K562 (cell line): ENCODE measurements at regions not wholly inside any gene's neighbourhood (a gene's known extent, or its start where the extent isn't known, plus 50 kb on each side); places are given as distances from the start of the nearest gene placed in this dataset.

ENCODE experiments used
- ATAC-seq: fragments of 200-7000 bp; cut with Tn5 transposase; 3 replicates; pipeline ENCODE4 v1.9.1; 2020; ENCODE audit warnings: moderate library complexity
- BruUV-seq: library from RNA; stranded (reverse); fragments of 400-500 nt; replicated peaks from 2 replicates; lab custom pipeline; 2021; lab: Mats Ljungman, UMichigan
- CTCF ChIA-PET: fragments of 300-600 bp; formaldehyde crosslinking; extraction: SDS; loops from one replicate; lab custom pipeline; 2021; ENCODE audit warnings: low intra/inter-chr PET ratio; lab: Yijun Ruan, JAX
- POLR2A ChIA-PET: fragments of 300-600, 350-650 bp; sonication (Branson Sonifier 250); formaldehyde crosslinking; extraction: SDS; loops from one replicate; lab custom pipeline; 2021; ENCODE audit warnings: antibody characterized with exemption, inconsistent platforms; lab: Yijun Ruan, JAX
- DNase-seq, 4 experiments: peaks; one replicate each; pipeline versions ENCODE4 v3.0.0 to v3.0.0-alpha.2; 2011 to 2018; ENCODE audit warnings: low spot score in 3 of 4, mixed read lengths in 3 of 4; ENCODE audit errors: extremely low read depth in 1 of 4
- FAIRE-seq: peaks from 2 replicates; lab custom pipeline; 2011; peaks lifted over from hg19 to GRCh38; lab: Jason Lieb, UNC
- H2AFZ ChIP-seq: 2 replicates; pipeline ENCODE4 v1.6.0; 2011; ENCODE audit warnings: low read depth, low read length, control low read depth, inconsistent platforms
- H3K27ac ChIP-seq: fragments of 200-600 bp; 3 replicates; pipeline ENCODE4 v1.8.0; 2011; ENCODE audit warnings: low read depth, mild to moderate bottlenecking, control low read depth, inconsistent platforms, low read length, moderate library complexity, mixed read lengths; ENCODE audit errors: extremely low read depth
- H3K27me3 ChIP-seq, 2 experiments: fragments of 300-600 bp in 1 of 2; 2 replicates in 1 of 2; 3 replicates in 1 of 2; pipeline versions ENCODE4 v1.6.0 to v1.8.0; 2011; ENCODE audit warnings: inconsistent platforms in 2 of 2, low read length in 2 of 2, mild to moderate bottlenecking in 1 of 2, mixed read lengths in 1 of 2, moderate library complexity in 1 of 2; ENCODE audit not compliant: control insufficient read depth in 2 of 2, insufficient read depth in 2 of 2
- H3K36me3 ChIP-seq: fragments of 300-600 bp; 3 replicates; pipeline ENCODE4 v1.8.0; 2011; ENCODE audit warnings: mild to moderate bottlenecking, low read length, inconsistent platforms; ENCODE audit not compliant: control insufficient read depth, insufficient read depth
- H3K4me1 ChIP-seq, 2 experiments: fragments of 200-600 bp in 1 of 2; replicated peaks in 1 of 2; 2 replicates in 1 of 2; 3 replicates in 1 of 2; pipeline versions ENCODE4 v1.5.1 to v1.8.0; 2011; ENCODE audit warnings: inconsistent platforms in 2 of 2, low read length in 2 of 2, mild to moderate bottlenecking in 1 of 2, mixed read lengths in 1 of 2, moderate library complexity in 1 of 2; ENCODE audit not compliant: control insufficient read depth in 2 of 2, insufficient read depth in 2 of 2
- H3K4me2 ChIP-seq: 2 replicates; pipeline ENCODE4 v1.6.1; 2011; ENCODE audit warnings: low read length, control low read depth, inconsistent platforms, mixed read lengths; ENCODE audit not compliant: insufficient read depth
- H3K4me3 ChIP-seq: fragments of 200-600 bp; sonication (generic), shearing (Covaris generic); 2 replicates; pipeline ENCODE4 v1.5.1; 2016; ENCODE audit warnings: control low read depth, inconsistent platforms
- H3K79me2 ChIP-seq: fragments of 200-600 bp; 3 replicates; pipeline ENCODE4 v1.8.0; 2011; ENCODE audit warnings: low read length, inconsistent platforms; ENCODE audit not compliant: control insufficient read depth, insufficient read depth
- H3K9ac ChIP-seq, 2 experiments: 2 replicates each; pipeline versions ENCODE4 v1.6.0 to v1.6.1; 2011; ENCODE audit warnings: low read depth in 2 of 2, low read length in 2 of 2, control low read depth in 1 of 2, inconsistent platforms in 1 of 2, mild to moderate bottlenecking in 1 of 2, mixed read lengths in 1 of 2; ENCODE audit not compliant: insufficient read depth in 1 of 2
- H3K9me1 ChIP-seq: one replicate; pipeline ENCODE4 v1.6.0; 2011; ENCODE audit warnings: inconsistent platforms, mild to moderate bottlenecking, low read length, moderate library complexity; ENCODE audit not compliant: control insufficient read depth, insufficient read depth
- H3K9me3 ChIP-seq: replicated peaks from 2 replicates; pipeline ENCODE4 v1.5.1; 2011; ENCODE audit warnings: low read depth, low read length, inconsistent platforms; ENCODE audit not compliant: control insufficient read depth, insufficient read depth
- H4K20me1 ChIP-seq: replicated peaks from 2 replicates; pipeline ENCODE4 v1.6.1; 2011; ENCODE audit warnings: low read length, inconsistent platforms, mixed read lengths; ENCODE audit not compliant: control insufficient read depth, insufficient read depth
- ARID1B ChIP-seq: fragments of 450-650 bp; IDR thresholded peaks from 2 replicates; pipeline ENCODE4 v1.6.1; 2016; ENCODE audit warnings: antibody characterized with exemption, mild to moderate bottlenecking, inconsistent platforms
- BACH1 ChIP-seq: fragments of 200-800 bp; sonication (Bioruptor generic); IDR thresholded peaks from 2 replicates; pipeline ENCODE4 v1.6.1; 2016; ENCODE audit warnings: missing genetic modification characterization, missing compliant biosample characterization
- BRD4 ChIP-seq: fragments of 200-600 bp; sonication (generic); IDR thresholded peaks from 2 replicates; pipeline ENCODE4 v1.6.1; 2017; ENCODE audit warnings: inconsistent platforms
- HBP1 ChIP-seq: fragments of 450-650 bp; formaldehyde crosslinking; IDR thresholded peaks from 2 replicates; pipeline ENCODE4 v1.4.0; 2022; ENCODE audit warnings: missing genetic modification characterization
- HMG20A ChIP-seq: fragments of 450-650 bp; formaldehyde crosslinking; conservative IDR thresholded peaks from 2 replicates; pipeline ENCODE4 v1.4.0; 2020; ENCODE audit warnings: mild to moderate bottlenecking, mixed read lengths
- HMGN3 ChIP-seq: IDR thresholded peaks from 2 replicates; pipeline ENCODE4 v1.6.1; 2011; ENCODE audit warnings: borderline replicate concordance, low read depth, mild to moderate bottlenecking, mixed read lengths, low read length; ENCODE audit not compliant: insufficient read length; ENCODE audit errors: extremely low read depth
- KDM4B ChIP-seq, 2 experiments: fragments of 450-650 bp in 1 of 2; sonication (generic) in 1 of 2; IDR thresholded peaks; 2 replicates each; pipeline ENCODE4 v1.6.1; 2016 to 2017; ENCODE audit warnings: borderline replicate concordance in 2 of 2, antibody characterized with exemption in 1 of 2, low read depth in 1 of 2, mild to moderate bottlenecking in 1 of 2
- NELFE ChIP-seq: IDR thresholded peaks from 2 replicates; pipeline ENCODE4 v1.6.1; 2011; ENCODE audit warnings: mild to moderate bottlenecking; ENCODE audit not compliant: insufficient read depth, insufficient read length
- PTBP1 ChIP-seq: fragments of 200-400 bp; formaldehyde crosslinking; IDR thresholded peaks from 2 replicates; pipeline ENCODE4 v1.6.1; 2017; ENCODE audit warnings: low read depth, low read length
- SAFB2 ChIP-seq: fragments of 200-400 bp; formaldehyde crosslinking; IDR thresholded peaks from 2 replicates; pipeline ENCODE4 v1.6.1; 2018; ENCODE audit warnings: borderline replicate concordance, low read length, low read depth, moderate library complexity; ENCODE audit not compliant: severe bottlenecking
- ZBTB17 ChIP-seq: fragments of 450-650 bp; formaldehyde crosslinking; IDR thresholded peaks from 2 replicates; pipeline ENCODE4 v1.4.0; 2020; ENCODE audit warnings: mild to moderate bottlenecking
- ZNF23 ChIP-seq: fragments of 250-450 bp; sonication (Bioruptor Pico); IDR thresholded peaks from 2 replicates; pipeline ENCODE4 v1.4.0; 2020; ENCODE audit warnings: mild to moderate bottlenecking
- WGBS: fragments of 100-300 bp; shearing (Covaris generic); methylation state at CpG from one replicate; pipeline ENCODE4 v1.1.6; 2016; ENCODE audit warnings: low coverage, mixed read lengths; ENCODE audit not compliant: insufficient coverage; ENCODE audit errors: missing lambda C conversion rate; 5-methylcytosine and 5-hydroxymethylcytosine counted together
- in situ Hi-C: fragments of 300-500 bp; cut with MboI; formaldehyde crosslinking; loops from 4 replicates; pipeline ENCODE4 v1.15.0; 2018; ENCODE audit warnings: inconsistent platforms, mixed read lengths
- intact Hi-C: fragments of 100-400 bp; cut with micrococcal nuclease; formaldehyde crosslinking; loops from 2 replicates; pipeline ENCODE4 v1.14.2; 2022
- TF ChIP-seq, protein P1 (sequence below): fragments of 450-650 bp; IDR thresholded peaks from 2 replicates; pipeline ENCODE4 v1.7.1; 2018; ENCODE audit warnings: mild to moderate bottlenecking, low read depth; ENCODE audit not compliant: partially characterized antibody
- TF ChIP-seq, protein P2 (sequence below): fragments of 450-650 bp; formaldehyde crosslinking; IDR thresholded peaks from 2 replicates; pipeline ENCODE4 v1.4.0; 2020; ENCODE audit warnings: mild to moderate bottlenecking, moderate library complexity

GRCh38 chr5:124990723-124991122 is 244.3 kb upstream of the ZNF608 start:
- no peak overlapping the region for H3K27ac ChIP-seq
- ATAC-seq, result no peak
- ChIA-PET CTCF (no interaction called here), POLR2A (no interaction called here)
- H3K9ac ChIP-seq, result no peak overlapping the region
- BruUV-seq, result no TSS peak
- no peak for DNase-seq
- in situ Hi-C loops, result no loop called here
- no peaks in the 10 kb centered on the region for H3K36me3 ChIP-seq
- no peak overlapping the region for H3K4me2 ChIP-seq
- H3K4me3 ChIP-seq, result no peak overlapping the region
- WGBS, result 18% methylated on average over 2 of the region's 2 CpGs
- no peaks in the 10 kb centered on the region for H3K4me1 ChIP-seq
- no peak for FAIRE-seq
- H2AFZ ChIP-seq, result no peak overlapping the region
- no peaks in the 10 kb centered on the region for H3K9me1 ChIP-seq
- no peaks in the 10 kb centered on the region for H3K9me3 ChIP-seq
- no peak for TF ChIP-seq HBP1 (CRISPR knock-in tag)
- TF ChIP-seq SAFB2, result no peak
- no peak for TF ChIP-seq PTBP1
- no peak for TF ChIP-seq KDM4B (IDR thresholded peaks at IDR 0.05; ENCODE audit: borderline replicate concordance in 2 of 2, low read depth in 1 of 2)
- no peak for TF ChIP-seq HMG20A (CRISPR knock-in tag)
- TF ChIP-seq, protein P1, sequence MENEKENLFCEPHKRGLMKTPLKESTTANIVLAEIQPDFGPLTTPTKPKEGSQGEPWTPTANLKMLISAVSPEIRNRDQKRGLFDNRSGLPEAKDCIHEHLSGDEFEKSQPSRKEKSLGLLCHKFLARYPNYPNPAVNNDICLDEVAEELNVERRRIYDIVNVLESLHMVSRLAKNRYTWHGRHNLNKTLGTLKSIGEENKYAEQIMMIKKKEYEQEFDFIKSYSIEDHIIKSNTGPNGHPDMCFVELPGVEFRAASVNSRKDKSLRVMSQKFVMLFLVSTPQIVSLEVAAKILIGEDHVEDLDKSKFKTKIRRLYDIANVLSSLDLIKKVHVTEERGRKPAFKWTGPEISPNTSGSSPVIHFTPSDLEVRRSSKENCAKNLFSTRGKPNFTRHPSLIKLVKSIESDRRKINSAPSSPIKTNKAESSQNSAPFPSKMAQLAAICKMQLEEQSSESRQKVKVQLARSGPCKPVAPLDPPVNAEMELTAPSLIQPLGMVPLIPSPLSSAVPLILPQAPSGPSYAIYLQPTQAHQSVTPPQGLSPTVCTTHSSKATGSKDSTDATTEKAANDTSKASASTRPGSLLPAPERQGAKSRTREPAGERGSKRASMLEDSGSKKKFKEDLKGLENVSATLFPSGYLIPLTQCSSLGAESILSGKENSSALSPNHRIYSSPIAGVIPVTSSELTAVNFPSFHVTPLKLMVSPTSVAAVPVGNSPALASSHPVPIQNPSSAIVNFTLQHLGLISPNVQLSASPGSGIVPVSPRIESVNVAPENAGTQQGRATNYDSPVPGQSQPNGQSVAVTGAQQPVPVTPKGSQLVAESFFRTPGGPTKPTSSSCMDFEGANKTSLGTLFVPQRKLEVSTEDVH, result no peak
- TF ChIP-seq BRD4, result no peak
- TF ChIP-seq NELFE, result no peak
- TF ChIP-seq BACH1 (tag), result no peak
- TF ChIP-seq ZNF23 (CRISPR knock-in tag), result no peak
- no peak for TF ChIP-seq ARID1B
- no peak for TF ChIP-seq ZBTB17
- TF ChIP-seq HMGN3, result no peak
- TF ChIP-seq, protein P2, sequence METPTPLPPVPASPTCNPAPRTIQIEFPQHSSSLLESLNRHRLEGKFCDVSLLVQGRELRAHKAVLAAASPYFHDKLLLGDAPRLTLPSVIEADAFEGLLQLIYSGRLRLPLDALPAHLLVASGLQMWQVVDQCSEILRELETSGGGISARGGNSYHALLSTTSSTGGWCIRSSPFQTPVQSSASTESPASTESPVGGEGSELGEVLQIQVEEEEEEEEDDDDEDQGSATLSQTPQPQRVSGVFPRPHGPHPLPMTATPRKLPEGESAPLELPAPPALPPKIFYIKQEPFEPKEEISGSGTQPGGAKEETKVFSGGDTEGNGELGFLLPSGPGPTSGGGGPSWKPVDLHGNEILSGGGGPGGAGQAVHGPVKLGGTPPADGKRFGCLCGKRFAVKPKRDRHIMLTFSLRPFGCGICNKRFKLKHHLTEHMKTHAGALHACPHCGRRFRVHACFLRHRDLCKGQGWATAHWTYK (CRISPR knock-in tag), result no peak
- H3K79me2 ChIP-seq, result no peaks in the 10 kb centered on the region
- H4K20me1 ChIP-seq, result no peaks in the 10 kb centered on the region
- no peaks in the 10 kb centered on the region for H3K27me3 ChIP-seq
- intact Hi-C loops, result no loop called here
